Tibial nerve (tissue), 4 donors: ENCODE measurements at regions not wholly inside any gene's neighbourhood (a gene's known extent, or its start where the extent isn't known, plus 50 kb on each side); places are given as distances from the start of the nearest gene placed in this dataset.

Source experiments
- DNase-seq, 2 donors: peaks; one replicate each; pipeline ENCODE4 v3.0.0-alpha.2; 2019; ENCODE audit warnings: low spot score in 2 of 2
- H3K27ac ChIP-seq, 4 donors: fragments of 200-600 bp; sonication (generic) in 3 of 4; one replicate each; pipeline ENCODE4 v1.5.1; 2017 to 2019; ENCODE audit warnings: mild to moderate bottlenecking in 1 of 4
- H3K27me3 ChIP-seq, 2 donors: fragments of 200-600 bp; sonication (generic) in 1 of 2; one replicate each; pipeline versions ENCODE4 v1.5.1 to v1.6.0; 2017 to 2019
- H3K36me3 ChIP-seq, 3 donors: fragments of 200-600 bp; sonication (generic); one replicate each; pipeline ENCODE4 v1.5.1; 2018 to 2019
- H3K4me1 ChIP-seq, 4 donors: fragments of 200-600 bp; sonication (generic) in 3 of 4; one replicate each; pipeline ENCODE4 v1.5.1; 2017 to 2019
- H3K4me3 ChIP-seq, 4 donors: fragments of 200-600 bp; sonication (generic) in 3 of 4; one replicate each; pipeline ENCODE4 v1.5.1; 2017 to 2019; ENCODE audit warnings: mild to moderate bottlenecking in 1 of 4, moderate library complexity in 1 of 4
- H3K9me3 ChIP-seq, 4 donors: fragments of 200-600 bp; sonication (generic) in 3 of 4; one replicate each; pipeline ENCODE4 v1.5.1; 2017 to 2019
- EP300 ChIP-seq, 2 donors: sonication (generic); formaldehyde crosslinking; IDR thresholded peaks; one replicate each; pipeline ENCODE4 v1.6.1; 2017; ENCODE audit warnings: antibody characterized with exemption in 2 of 2, mild to moderate bottlenecking in 1 of 2
- POLR2A ChIP-seq, 2 donors: fragments of 450-650 bp; IDR thresholded peaks; one replicate each; pipeline ENCODE4 v1.6.1; 2017; ENCODE audit warnings: antibody characterized with exemption in 2 of 2, mild to moderate bottlenecking in 2 of 2, moderate library complexity in 2 of 2
- WGBS, 2 donors: methylation state at CpG; one replicate each; pipeline ENCODE4 v1.1.5; 2018; 5-methylcytosine and 5-hydroxymethylcytosine counted together
- TF ChIP-seq, protein P1 (sequence below), 5 experiments: fragments of 200-600 bp in 3 of 5; fragments of 450-650 bp in 2 of 5; sonication (generic) in 3 of 5; IDR thresholded peaks; one replicate each; pipeline ENCODE4 v1.5.1; 2016 to 2019; ENCODE audit warnings: antibody characterized with exemption in 5 of 5, mild to moderate bottlenecking in 3 of 5, moderate library complexity in 2 of 5

DNA sequence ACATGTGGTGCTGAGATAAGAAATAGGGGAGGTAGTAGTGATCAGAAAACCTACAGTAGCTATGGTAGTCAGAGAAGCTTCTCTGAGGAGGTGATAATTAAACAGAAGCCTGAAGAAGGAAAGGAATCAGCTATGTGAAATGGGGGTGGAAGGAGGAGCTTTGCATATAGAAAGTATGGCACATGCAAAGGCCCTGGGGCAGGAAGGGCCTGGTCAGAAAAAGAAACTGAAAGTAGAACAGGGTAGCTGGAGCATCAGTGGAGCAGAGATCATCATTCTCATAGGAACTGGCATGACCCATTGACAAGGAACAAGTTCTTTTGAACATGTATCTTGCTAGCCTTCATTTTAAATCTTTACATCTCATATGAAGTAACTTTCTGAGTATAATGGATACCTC lies 80.7 kb upstream of the ADRA1B start:
- Histone ChIP-seq H3K27me3 (no peaks in the 10 kb centered on the region), H3K27ac (no peak overlapping the region), H3K36me3 (no peaks in the 10 kb centered on the region), H3K4me1 (no peaks in the 10 kb centered on the region), H3K4me3 (no peak overlapping the region), H3K9me3 (peaks cover 0 to 5% (median 0%) of the 10 kb centered on the region in 4 donors)
- DNase-seq: no peak
- no peak for TF ChIP-seq EP300 (IDR thresholded peaks at IDR 0.05)
- no peak for TF ChIP-seq POLR2A (IDR thresholded peaks at IDR 0.05)
- TF ChIP-seq, protein P1, sequence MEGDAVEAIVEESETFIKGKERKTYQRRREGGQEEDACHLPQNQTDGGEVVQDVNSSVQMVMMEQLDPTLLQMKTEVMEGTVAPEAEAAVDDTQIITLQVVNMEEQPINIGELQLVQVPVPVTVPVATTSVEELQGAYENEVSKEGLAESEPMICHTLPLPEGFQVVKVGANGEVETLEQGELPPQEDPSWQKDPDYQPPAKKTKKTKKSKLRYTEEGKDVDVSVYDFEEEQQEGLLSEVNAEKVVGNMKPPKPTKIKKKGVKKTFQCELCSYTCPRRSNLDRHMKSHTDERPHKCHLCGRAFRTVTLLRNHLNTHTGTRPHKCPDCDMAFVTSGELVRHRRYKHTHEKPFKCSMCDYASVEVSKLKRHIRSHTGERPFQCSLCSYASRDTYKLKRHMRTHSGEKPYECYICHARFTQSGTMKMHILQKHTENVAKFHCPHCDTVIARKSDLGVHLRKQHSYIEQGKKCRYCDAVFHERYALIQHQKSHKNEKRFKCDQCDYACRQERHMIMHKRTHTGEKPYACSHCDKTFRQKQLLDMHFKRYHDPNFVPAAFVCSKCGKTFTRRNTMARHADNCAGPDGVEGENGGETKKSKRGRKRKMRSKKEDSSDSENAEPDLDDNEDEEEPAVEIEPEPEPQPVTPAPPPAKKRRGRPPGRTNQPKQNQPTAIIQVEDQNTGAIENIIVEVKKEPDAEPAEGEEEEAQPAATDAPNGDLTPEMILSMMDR (IDR thresholded peaks at IDR 0.05): no peak

DNA sequence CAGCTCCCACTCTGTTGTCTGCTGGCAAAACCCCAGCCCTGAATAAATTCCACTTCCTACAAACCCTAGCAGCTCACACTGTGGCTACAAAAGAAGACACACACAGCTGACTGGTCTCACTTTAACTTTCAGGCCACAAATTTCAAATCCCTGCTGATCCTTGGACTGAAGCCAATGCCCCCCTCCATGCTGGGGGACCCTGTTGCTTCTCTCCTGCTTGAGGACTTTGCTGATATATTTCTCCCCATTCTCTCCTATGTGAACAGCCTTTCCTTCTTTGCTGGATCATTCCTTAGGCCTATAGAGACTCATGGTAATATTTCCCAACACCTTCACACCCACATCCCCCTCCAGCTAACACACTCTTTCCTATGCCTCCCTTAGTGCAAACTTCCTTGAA lies 79.6 kb upstream of the ADRA1B start:
- no peak for DNase-seq
- Histone ChIP-seq H3K4me1 (no peaks in the 10 kb centered on the region), H3K27me3 (no peaks in the 10 kb centered on the region), H3K9me3 (peaks cover 0 to 5% (median 0%) of the 10 kb centered on the region in 4 donors), H3K4me3 (no peak overlapping the region), H3K27ac (no peak overlapping the region), H3K36me3 (no peaks in the 10 kb centered on the region)
- no peak for TF ChIP-seq POLR2A (IDR thresholded peaks at IDR 0.05)
- TF ChIP-seq, protein P1 (IDR thresholded peaks at IDR 0.05): no peak
- no peak for TF ChIP-seq EP300 (IDR thresholded peaks at IDR 0.05)

DNA sequence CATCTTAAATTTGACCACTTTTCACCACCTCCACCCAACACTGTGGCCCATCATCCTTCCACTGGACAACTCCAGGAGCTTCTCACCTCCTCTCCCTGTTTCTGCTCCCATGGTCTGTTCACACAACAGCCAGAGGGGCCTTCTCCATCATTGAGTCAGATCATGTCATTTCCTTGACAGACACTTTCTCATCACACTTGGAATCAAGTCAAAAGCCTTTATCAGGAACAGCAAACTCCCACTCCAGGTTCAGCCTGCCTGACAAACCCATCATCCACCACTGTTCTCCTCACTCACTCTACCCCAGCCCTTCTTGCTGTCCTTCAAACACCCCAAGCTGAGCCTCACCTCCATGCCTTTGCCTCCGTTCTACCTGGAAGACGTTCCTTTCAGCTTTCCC lies 78.4 kb upstream of the ADRA1B start:
- 76 to 91% methylated on average over 2 of the region's 2 CpGs for WGBS, 2 donors
- no peak for DNase-seq

DNA sequence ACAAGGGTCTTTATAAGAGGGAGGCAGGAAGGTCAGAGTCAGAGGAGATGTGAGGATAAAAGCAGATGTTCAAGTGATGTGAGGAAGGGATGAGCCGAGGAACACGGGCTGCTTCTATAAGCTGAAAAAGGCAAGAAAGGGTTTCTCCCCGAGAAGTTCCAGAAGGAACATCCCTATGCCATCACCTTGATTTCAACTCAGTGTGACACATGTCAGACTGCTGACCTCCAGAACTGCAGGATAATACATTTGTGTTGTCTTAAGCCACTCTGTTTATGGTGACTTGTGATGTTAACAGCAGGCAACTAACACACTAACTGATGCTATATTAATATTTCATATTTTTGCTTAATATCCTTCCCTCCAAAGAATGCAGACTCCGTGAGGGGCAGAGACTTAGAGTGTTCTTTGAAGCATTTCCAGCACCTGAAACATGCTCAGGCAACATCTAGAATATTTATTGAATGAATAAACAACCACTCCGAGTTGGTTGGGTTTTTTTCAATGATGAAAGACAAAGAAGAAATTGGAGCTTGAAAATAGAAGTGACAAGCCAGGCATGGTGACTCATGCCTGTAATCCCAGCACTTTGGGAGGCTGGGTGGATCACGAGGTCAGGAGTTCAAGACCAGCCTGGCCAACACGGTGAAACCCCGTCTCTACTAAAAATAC lies 77.6 kb upstream of the ADRA1B start:
- WGBS, 2 donors: 74 to 79% methylated on average over 8 of the region's 8 CpGs
- Histone ChIP-seq H3K27ac (no peak overlapping the region), H3K27me3 (no peaks in the 10 kb centered on the region)

More for the DNA sequence above, 78.4 kb upstream of the ADRA1B start:
- no peak for TF ChIP-seq POLR2A (IDR thresholded peaks at IDR 0.05)
- TF ChIP-seq, protein P1 (IDR thresholded peaks at IDR 0.05): no peak
- no peak for TF ChIP-seq EP300 (IDR thresholded peaks at IDR 0.05)
- no peak overlapping the region for H3K27ac ChIP-seq
- no peaks in the 10 kb centered on the region for H3K36me3 ChIP-seq
- H3K4me1 ChIP-seq: no peaks in the 10 kb centered on the region
- H3K9me3 ChIP-seq: peaks cover 0 to 5% (median 0%) of the 10 kb centered on the region in 4 donors
- no peaks in the 10 kb centered on the region for H3K27me3 ChIP-seq
- no peak overlapping the region for H3K4me3 ChIP-seq

More for the DNA sequence above, 77.6 kb upstream of the ADRA1B start:
- peaks cover 0 to 5% (median 0%) of the 10 kb centered on the region in 4 donors for H3K9me3 ChIP-seq
- no peaks in the 10 kb centered on the region for H3K36me3 ChIP-seq
- no peak overlapping the region for H3K4me3 ChIP-seq
- H3K4me1 ChIP-seq: no peaks in the 10 kb centered on the region
- no peak for DNase-seq
- TF ChIP-seq, protein P1 (IDR thresholded peaks at IDR 0.05): no peak
- TF ChIP-seq EP300 (IDR thresholded peaks at IDR 0.05) (no peak), POLR2A (IDR thresholded peaks at IDR 0.05) (no peak)
